ENCODE measurements at regions not wholly inside any gene's neighbourhood (a gene's known extent, or its start where the extent isn't known, plus 50 kb on each side); places are given as distances from the start of the nearest gene placed in this dataset.
A peak's percentile ranks its signal among the peaks of the same experiment; 100 is the strongest.

DNA sequence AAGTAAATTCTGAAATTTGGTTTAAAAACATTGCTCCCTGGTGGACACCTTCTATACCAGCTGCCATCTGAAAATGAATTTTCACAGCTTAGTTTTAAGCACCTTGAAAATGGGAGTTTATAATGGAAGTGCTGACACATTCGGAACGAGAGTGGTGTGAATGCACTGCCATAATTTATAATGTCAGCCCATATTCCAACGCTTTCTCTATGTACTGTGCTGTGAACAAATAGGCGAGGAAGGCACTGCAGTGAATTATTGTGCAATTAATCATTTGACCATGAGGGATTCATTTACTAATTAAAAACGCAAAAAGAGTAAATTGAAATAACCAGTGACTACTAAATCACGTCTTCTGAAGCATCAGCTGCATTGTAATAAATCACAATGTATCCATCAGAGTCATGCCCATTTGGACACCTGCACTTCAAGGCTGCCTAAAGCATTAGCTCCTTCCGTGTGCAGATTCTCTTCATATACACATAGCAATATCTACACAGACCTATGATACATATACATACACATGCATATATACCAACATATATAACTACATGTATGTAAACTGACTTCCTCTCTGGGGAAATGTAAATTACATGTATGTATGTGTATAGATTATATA lies 699.8 kb downstream of the GALR1 start:
- peak; percentile 8 for DNase-seq

GRCh38 chr18:77959248-77959647 lies 709.6 kb downstream of the GALR1 start:
- DNase-seq = no peak

- DNase-seq = no peak
Observed at GRCh38 chr18:77960791-77961410, 711.3 kb downstream of the GALR1 start.

GRCh38 chr18:77967071-77967470 lies 717.4 kb downstream of the GALR1 start:
- DNase-seq = no peak

DNA sequence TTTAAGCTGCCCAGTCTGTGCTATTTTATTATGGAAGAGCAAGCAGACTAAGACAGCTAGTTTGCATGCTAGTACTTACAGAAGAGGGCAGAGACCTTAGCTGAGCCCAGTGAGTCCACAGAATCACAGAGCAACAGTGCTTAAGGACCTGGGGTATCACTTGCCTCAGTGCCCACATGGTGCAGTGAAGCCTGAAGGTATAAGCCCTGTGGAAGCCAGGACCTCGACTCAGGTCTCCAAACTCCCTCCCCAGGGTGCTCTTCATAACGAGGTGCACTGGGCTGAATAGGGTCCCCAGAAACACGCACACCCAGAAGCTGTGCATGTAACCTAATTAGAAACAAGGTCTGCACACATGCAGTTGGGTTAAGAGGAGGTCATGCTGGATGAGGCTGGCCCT lies 718.1 kb downstream of the GALR1 start:
- DNase-seq = no peak

GRCh38 chr18:77969972-77970371 lies 720.3 kb downstream of the GALR1 start:
- no peak for DNase-seq

GRCh38 chr18:77970814-77971213 lies 721.2 kb downstream of the GALR1 start:
- no peak for DNase-seq

DNA sequence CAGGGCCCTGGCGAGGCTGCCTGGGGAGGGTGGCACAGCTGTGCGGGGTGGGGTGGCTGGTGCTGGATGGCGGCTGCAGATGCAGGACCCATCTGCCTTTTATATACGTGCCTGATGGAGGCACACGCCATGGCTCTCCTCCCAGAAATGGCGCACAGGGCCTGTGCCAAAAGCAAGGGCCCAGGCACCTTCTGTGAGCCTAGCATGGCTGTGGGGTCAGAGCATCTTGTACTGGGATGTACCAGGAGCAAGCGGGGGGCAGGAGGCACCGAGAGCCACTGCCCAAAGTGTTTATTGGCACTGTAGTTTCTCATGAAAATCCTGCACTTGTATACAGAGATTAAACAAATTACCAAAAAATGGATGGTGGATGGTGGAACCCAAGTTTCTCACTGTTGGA lies 724.1 kb downstream of the GALR1 start:
- DNase-seq = no peak

- no peak for DNase-seq
Observed at GRCh38 chr18:77974329-77974728, 724.7 kb downstream of the GALR1 start.

DNA sequence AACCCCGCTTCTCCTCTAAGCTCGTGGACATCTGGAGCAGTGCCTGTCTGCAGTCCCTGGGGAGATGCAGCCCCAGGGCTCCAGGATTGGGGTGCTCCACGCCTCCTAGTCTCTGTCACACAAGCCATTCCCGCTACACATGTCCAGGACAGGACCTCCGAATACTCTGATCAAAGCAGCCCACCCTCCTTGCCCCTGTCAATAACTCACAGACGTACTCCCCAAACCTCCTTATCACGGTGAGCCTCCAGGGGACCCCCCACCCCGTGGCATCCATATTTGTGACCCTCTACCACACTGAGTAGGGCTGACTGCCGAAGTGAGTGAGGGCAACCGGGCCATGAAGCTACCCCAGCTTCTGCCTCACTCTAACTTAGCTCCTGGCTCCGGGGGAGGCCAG lies 727.7 kb downstream of the GALR1 start:
- no peak for DNase-seq

- DNase-seq = no peak
Observed at GRCh38 chr18:77980275-77980674, 730.6 kb downstream of the GALR1 start.

GRCh38 chr18:77981874-77982273 lies 732.2 kb downstream of the GALR1 start:
- DNase-seq = no peak

GRCh38 chr18:77983270-77983669 lies 733.6 kb downstream of the GALR1 start:
- DNase-seq = no peak

GRCh38 chr18:77984178-77984577 lies 734.5 kb downstream of the GALR1 start:
- no peak for DNase-seq

DNA sequence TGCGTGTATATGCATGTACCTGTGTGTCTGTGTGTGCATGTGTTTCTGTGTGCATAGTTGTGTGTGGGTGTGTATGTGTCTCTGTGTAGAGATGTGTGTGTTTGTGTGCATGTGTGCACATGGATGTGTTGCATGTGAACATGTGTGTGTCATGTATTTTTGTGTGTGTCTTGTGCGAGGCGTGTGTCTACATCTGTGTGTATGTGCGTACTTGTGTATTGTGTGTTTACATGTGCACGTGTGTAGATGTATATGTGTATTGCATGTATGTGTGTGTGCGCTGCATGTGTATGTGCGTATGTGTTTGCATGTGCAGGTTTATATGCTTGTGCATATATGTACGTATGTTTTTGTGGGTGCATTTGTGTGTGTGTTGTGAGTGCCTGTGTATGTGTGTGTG lies 735.2 kb downstream of the GALR1 start:
- DNase-seq = no peak

DNA sequence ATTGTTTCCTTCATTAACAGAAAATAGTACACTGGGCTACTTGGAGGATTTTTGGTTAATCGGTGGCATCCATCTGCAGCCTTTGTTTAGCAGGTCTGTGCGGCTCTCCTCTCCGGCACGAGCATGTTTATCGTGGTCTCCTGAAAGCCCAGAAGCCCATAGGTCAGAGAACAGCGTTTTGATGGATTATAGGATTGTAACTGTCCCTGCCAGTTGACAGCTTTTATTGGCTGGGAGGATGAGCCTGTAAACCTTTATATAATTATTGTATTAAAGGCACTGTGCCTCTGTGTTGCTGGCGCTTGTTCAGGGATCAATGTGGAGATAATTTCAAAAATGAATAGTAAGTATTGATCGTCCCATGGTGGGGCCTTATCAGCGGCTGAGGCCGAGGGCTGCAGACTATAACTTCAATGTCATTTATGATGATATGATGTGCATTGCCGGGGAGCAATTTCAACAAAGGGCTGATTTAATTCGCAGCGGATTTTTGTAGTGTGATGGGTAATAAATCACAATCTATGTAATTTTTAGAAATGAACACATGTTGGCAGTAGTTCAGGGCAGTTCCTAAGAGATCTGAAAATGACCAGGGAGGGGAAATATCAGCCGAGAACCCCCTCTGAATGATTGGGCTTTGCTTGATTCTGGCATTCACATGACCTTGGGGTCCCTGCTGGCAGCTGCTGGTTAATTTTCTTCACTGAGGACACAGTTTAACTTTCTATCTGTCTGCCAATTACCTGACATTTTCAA lies 736.1 kb downstream of the GALR1 start:
- no peak for DNase-seq

DNA sequence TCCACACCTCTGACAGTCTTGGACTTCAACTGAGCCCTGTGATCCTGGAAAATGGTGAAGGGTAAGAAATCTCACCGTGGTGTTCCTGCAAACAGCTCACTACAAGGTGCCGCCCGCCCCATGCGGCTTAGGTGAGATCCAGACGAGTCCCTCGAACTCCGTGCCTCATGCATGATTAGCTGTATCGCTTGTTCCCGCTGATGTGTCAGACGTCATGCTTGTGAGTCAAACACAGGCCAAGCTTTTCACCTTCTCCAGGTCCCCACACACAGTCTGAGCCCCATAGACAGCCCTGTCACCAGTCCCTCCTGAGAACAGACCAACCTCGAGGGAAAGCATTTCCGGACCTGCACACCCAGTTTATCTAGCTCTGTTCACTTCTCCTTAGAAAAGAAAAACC lies 740.5 kb downstream of the GALR1 start:
- no peak for DNase-seq

- no peak for DNase-seq
Observed at GRCh38 chr18:77990901-77991300, 741.3 kb downstream of the GALR1 start.

- DNase-seq = no peak
Observed at GRCh38 chr18:77992057-77992456, 742.4 kb downstream of the GALR1 start.

DNA sequence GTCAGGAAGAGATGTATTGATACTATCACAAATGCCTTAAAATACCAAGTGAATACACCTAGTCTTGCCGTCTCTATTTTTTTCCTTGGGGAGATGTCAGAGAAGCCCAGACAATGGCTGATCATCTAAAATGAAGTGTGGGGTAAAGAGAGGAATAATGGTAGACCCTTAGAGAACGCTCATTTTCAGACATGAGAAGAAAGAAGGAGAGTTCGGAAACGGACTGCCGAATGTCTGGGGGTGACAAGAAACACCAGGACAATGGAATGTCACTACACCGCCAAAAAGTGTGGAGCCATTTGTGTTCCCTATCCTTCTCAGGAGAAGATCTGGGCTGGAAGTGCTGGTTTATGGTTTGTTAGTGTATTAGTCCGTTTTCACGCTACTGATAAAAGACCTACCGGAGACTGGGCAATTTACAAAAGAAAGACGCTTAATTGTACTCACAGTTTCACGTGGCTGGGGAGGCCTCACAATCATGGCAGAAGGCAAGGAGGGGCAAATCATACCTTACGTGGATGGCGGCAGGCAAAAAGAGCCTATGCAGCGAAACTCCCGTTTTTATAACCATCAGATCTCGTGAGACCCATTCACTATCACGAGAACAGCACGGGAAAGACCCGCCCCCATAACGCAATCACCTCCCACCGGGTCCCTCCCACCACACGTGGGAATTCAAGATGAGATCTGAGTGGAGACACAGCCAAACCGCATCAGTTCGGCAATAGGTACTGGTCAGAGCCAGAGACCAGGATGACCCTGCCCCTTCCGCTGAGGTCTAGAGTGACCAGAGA lies 743.7 kb downstream of the GALR1 start:
- DNase-seq = no peak

GRCh38 chr18:77995593-77995992 lies 745.9 kb downstream of the GALR1 start:
- DNase-seq = no peak

DNA sequence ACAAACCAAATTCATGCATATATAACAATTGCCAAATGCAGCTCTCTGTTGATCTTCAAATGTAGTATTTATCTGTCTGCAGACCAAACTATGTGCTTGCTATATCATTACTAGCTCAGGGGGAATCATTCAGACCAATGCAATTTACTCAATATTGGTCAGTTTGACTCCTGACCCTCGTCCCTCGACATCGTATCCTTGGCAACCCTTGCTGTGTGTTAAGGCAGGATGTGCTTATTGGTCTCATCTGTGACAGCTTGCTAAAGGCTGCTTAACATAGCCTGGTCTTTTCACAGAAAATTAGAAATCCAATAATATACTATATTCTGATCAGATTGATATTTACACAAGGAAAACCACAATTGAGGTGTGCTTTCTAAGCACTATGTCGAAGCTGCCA lies 747.1 kb downstream of the GALR1 start:
- no peak for DNase-seq

- no peak for DNase-seq
Observed at GRCh38 chr18:78001811-78002210, 752.2 kb downstream of the GALR1 start.
